ENCODE measurements at regions not wholly inside any gene's neighbourhood (a gene's known extent, or its start where the extent isn't known, plus 50 kb on each side); places are given as distances from the start of the nearest gene placed in this dataset.

- DNase-seq (ENCODE audit: low spot score), result no peak
These were observed 138.0 kb upstream of the KIRREL3 start for GRCh38 chr11:127138613-127139012.

- no peak for DNase-seq (ENCODE audit: low spot score)
These were observed 137.3 kb upstream of the KIRREL3 start for GRCh38 chr11:127137771-127138280.

- no peak for DNase-seq (ENCODE audit: low spot score)
These were observed 135.9 kb upstream of the KIRREL3 start for GRCh38 chr11:127136438-127136837.

GRCh38 chr11:127135256-127135655 is 134.7 kb upstream of the KIRREL3 start:
- DNase-seq (ENCODE audit: low spot score), result no peak

- no peak for DNase-seq (ENCODE audit: low spot score)
These were observed 132.5 kb upstream of the KIRREL3 start for GRCh38 chr11:127133061-127133460.

- DNase-seq (ENCODE audit: low spot score), result no peak
These were observed 129.8 kb upstream of the KIRREL3 start for GRCh38 chr11:127130321-127130720.

GRCh38 chr11:127126986-127127385 is 126.4 kb upstream of the KIRREL3 start:
- DNase-seq (ENCODE audit: low spot score), result no peak

- no peak for DNase-seq (ENCODE audit: low spot score)
These were observed 118.8 kb upstream of the KIRREL3 start for GRCh38 chr11:127119356-127119755.

GRCh38 chr11:127118811-127119210 is 118.2 kb upstream of the KIRREL3 start:
- DNase-seq (ENCODE audit: low spot score), result no peak

- DNase-seq (ENCODE audit: low spot score), result no peak
These were observed 116.7 kb upstream of the KIRREL3 start for GRCh38 chr11:127117231-127117739.

- DNase-seq (ENCODE audit: low spot score), result no peak
These were observed 115.3 kb upstream of the KIRREL3 start for GRCh38 chr11:127115844-127116243.

- DNase-seq (ENCODE audit: low spot score), result no peak
These were observed 113.5 kb upstream of the KIRREL3 start for GRCh38 chr11:127114035-127114434.

GRCh38 chr11:127110542-127110941 is 110.0 kb upstream of the KIRREL3 start:
- peak; percentile 70 for DNase-seq (ENCODE audit: low spot score)

GRCh38 chr11:127109796-127110480 is 109.4 kb upstream of the KIRREL3 start:
- DNase-seq (ENCODE audit: low spot score), result no peak

- no peak for DNase-seq (ENCODE audit: low spot score)
These were observed 108.3 kb upstream of the KIRREL3 start for GRCh38 chr11:127108838-127109237.

- no peak for DNase-seq (ENCODE audit: low spot score)
These were observed 106.4 kb upstream of the KIRREL3 start for GRCh38 chr11:127106938-127107337.

- no peak for DNase-seq (ENCODE audit: low spot score)
These were observed 105.3 kb upstream of the KIRREL3 start for GRCh38 chr11:127105593-127106541.

GRCh38 chr11:127103586-127104388 is 103.2 kb upstream of the KIRREL3 start:
- no peak for DNase-seq (ENCODE audit: low spot score)

- no peak for DNase-seq (ENCODE audit: low spot score)
These were observed 98.1 kb upstream of the KIRREL3 start for GRCh38 chr11:127098684-127099083.

- DNase-seq (ENCODE audit: low spot score), result no peak
These were observed 80.2 kb upstream of the KIRREL3 start for GRCh38 chr11:127080735-127081134.

GRCh38 chr11:127075758-127076157 is 75.2 kb upstream of the KIRREL3 start:
- no peak for DNase-seq (ENCODE audit: low spot score)
